ENCODE measurements at regions not wholly inside any gene's neighbourhood (a gene's known extent, or its start where the extent isn't known, plus 50 kb on each side); places are given as distances from the start of the nearest gene placed in this dataset.

GRCh38 chr13:24013189-24013588 is 115.9 kb upstream of the C1QTNF9B start:
- WGBS, 2 donors (ENCODE audit: low coverage in 1 of 2), result 83 to 96% methylated on average over 1 to 3 of the region's 6 CpGs
- Histone ChIP-seq H3K36me3 (no peaks in the 10 kb centered on the region), H3K27me3 (no peaks in the 10 kb centered on the region), H3K27ac (no peak overlapping the region), H3K4me3 (no peak overlapping the region), H3K4me1 (no peaks in the 10 kb centered on the region), H3K9me3 (no peaks in the 10 kb centered on the region)
- no peak for ATAC-seq
- no peak for TF ChIP-seq POLR2A (IDR thresholded peaks at IDR 0.05)

GRCh38 chr13:24016046-24016445 is 118.7 kb upstream of the C1QTNF9B start:
- 79 to 88% methylated on average over 2 to 8 of the region's 8 CpGs for WGBS, 2 donors (ENCODE audit: low coverage in 1 of 2)
- TF ChIP-seq CTCF (IDR thresholded peaks at IDR 0.05), result no peak
- no peak for TF ChIP-seq POLR2AphosphoS5 (IDR thresholded peaks at IDR 0.05)
- TF ChIP-seq POLR2A (IDR thresholded peaks at IDR 0.05), result no peak
- ATAC-seq, result no peak
- H3K27ac ChIP-seq, result no peak overlapping the region
- H3K9me3 ChIP-seq, result no peaks in the 10 kb centered on the region
- no peak overlapping the region for H3K4me3 ChIP-seq
- H3K27me3 ChIP-seq, result no peaks in the 10 kb centered on the region
- H3K4me1 ChIP-seq, result peaks cover 0 to 8% (median 0%) of the 10 kb centered on the region in 3 donors
- H3K36me3 ChIP-seq, result no peaks in the 10 kb centered on the region

GRCh38 chr13:24022568-24022967 is 125.3 kb upstream of the C1QTNF9B start:
- Histone ChIP-seq H3K4me1 (peaks cover 0 to 8% (median 0%) of the 10 kb centered on the region in 3 donors), H3K4me3 (no peak overlapping the region), H3K9me3 (no peaks in the 10 kb centered on the region), H3K36me3 (no peaks in the 10 kb centered on the region), H3K27ac (no peak overlapping the region), H3K27me3 (no peaks in the 10 kb centered on the region)
- ATAC-seq, result no peak
- TF ChIP-seq POLR2AphosphoS5 (IDR thresholded peaks at IDR 0.05), result no peak
- TF ChIP-seq CTCF (IDR thresholded peaks at IDR 0.05), result no peak
- no peak for TF ChIP-seq POLR2A (IDR thresholded peaks at IDR 0.05)
- TF ChIP-seq EP300 (IDR thresholded peaks at IDR 0.05), result no peak

- H3K4me3 ChIP-seq, result no peak overlapping the region
- 86% methylated on average over 1 of the region's 1 CpG; no CpG with 5 or more reads in 1 of the 2 donors for WGBS, 2 donors (ENCODE audit: low coverage in 1 of 2)
- H3K4me1 ChIP-seq, result peaks cover 0 to 8% (median 0%) of the 10 kb centered on the region in 3 donors
- H3K27ac ChIP-seq, result no peak overlapping the region
- H3K27me3 ChIP-seq, result no peaks in the 10 kb centered on the region
- TF ChIP-seq POLR2AphosphoS5 (IDR thresholded peaks at IDR 0.05), result no peak
- TF ChIP-seq CTCF (IDR thresholded peaks at IDR 0.05), result no peak
- no peak for TF ChIP-seq EP300 (IDR thresholded peaks at IDR 0.05)
- TF ChIP-seq POLR2A (IDR thresholded peaks at IDR 0.05), result no peak
- no peaks in the 10 kb centered on the region for H3K36me3 ChIP-seq
- no peak for ATAC-seq
- H3K9me3 ChIP-seq, result no peaks in the 10 kb centered on the region
Observed at GRCh38 chr13:24023073-24023472, 125.8 kb upstream of the C1QTNF9B start.

- WGBS, 2 donors (ENCODE audit: low coverage in 1 of 2), result 72 to 75% methylated on average over 2 to 4 of the region's 4 CpGs
- Histone ChIP-seq H3K36me3 (no peaks in the 10 kb centered on the region), H3K27me3 (no peaks in the 10 kb centered on the region), H3K4me3 (no peak overlapping the region), H3K4me1 (peaks cover 3 to 13% (median 4%) of the 10 kb centered on the region in 3 donors), H3K27ac (no peak overlapping the region), H3K9me3 (no peaks in the 10 kb centered on the region)
- ATAC-seq, result no peak
- no peak for TF ChIP-seq EP300 (IDR thresholded peaks at IDR 0.05)
- TF ChIP-seq CTCF (IDR thresholded peaks at IDR 0.05), result no peak
- TF ChIP-seq POLR2AphosphoS5 (IDR thresholded peaks at IDR 0.05), result no peak
- no peak for TF ChIP-seq POLR2A (IDR thresholded peaks at IDR 0.05)
Observed at GRCh38 chr13:24027494-24027893, 130.2 kb upstream of the C1QTNF9B start.
